ENCODE measurements at regions not wholly inside any gene's neighbourhood (a gene's known extent, or its start where the extent isn't known, plus 50 kb on each side); places are given as distances from the start of the nearest gene placed in this dataset.
"Not testable (repeated sequence)": the region's sequence is repeated elsewhere in the genome, so short reads cannot be mapped to it uniquely, and the experiment has no call there.

DNA sequence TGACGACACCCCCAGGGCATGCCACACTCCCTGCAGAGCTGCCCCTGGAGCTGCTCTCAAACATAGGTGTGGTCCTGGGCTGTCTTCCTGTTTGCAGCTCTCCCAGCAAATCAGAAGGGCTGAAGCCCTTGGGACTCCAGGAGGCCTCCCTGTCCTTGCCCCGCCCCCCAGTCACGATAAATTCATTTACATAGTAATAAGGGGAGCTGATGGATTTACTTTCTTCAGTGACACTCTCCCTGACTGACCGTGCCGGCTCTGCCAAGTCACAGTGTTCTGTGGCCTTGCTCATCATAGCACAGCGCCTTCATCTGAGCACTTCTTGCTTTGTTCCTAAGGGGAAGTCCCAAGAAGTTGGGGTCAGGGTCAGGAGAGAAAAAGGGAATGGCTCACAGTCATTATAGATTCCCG is 121.4 kb downstream of the ENC1 start:
- H3K27ac ChIP-seq: no peak overlapping the region
- no peak for ATAC-seq
- WGBS, 4 donors: 60 to 78% (median 74%) methylated on average over 7 of the region's 7 CpGs

DNA sequence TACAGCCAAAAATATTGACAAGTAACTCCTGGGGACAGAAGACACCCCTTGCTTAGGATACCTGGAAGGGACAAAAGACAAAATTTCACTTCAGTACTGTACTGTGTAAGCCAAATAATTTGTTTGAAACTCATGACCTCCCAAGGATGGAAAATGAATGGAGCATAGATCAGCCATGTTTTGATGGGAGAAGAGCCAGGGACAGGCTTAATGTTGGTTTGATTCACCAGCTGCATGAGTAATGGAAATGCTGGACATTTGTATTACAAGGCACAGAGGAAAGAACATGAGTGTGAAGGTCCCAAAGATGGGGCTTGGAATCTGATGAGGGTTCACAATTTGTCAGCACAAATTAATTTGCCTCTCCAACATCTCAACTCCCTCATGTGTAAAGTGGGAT is 122.8 kb downstream of the ENC1 start:
- peaks cover 0 to 11% (median 0%) of the 10 kb centered on the region in 12 donors for H3K4me1 ChIP-seq
- peak; percentile 60 to 83 (median 70) for ATAC-seq
- intact Hi-C loops (cut with DNase I): no loop called here
- no peak overlapping the region for H3K4me3 ChIP-seq
- peak in 1 of 5 donors; percentile 18 for DNase-seq
- H3K27me3 ChIP-seq: no peaks in the 10 kb centered on the region
- TF ChIP-seq POLR2A (IDR thresholded peaks at IDR 0.05): no peak
- TF ChIP-seq, protein P1, sequence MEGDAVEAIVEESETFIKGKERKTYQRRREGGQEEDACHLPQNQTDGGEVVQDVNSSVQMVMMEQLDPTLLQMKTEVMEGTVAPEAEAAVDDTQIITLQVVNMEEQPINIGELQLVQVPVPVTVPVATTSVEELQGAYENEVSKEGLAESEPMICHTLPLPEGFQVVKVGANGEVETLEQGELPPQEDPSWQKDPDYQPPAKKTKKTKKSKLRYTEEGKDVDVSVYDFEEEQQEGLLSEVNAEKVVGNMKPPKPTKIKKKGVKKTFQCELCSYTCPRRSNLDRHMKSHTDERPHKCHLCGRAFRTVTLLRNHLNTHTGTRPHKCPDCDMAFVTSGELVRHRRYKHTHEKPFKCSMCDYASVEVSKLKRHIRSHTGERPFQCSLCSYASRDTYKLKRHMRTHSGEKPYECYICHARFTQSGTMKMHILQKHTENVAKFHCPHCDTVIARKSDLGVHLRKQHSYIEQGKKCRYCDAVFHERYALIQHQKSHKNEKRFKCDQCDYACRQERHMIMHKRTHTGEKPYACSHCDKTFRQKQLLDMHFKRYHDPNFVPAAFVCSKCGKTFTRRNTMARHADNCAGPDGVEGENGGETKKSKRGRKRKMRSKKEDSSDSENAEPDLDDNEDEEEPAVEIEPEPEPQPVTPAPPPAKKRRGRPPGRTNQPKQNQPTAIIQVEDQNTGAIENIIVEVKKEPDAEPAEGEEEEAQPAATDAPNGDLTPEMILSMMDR (IDR thresholded peaks at IDR 0.05): no peak
- H3K27ac ChIP-seq: peak overlapping the region in 2 of 12 donors; percentile 17 to 40
- H3K9me3 ChIP-seq: no peaks in the 10 kb centered on the region
- no peaks in the 10 kb centered on the region for H3K36me3 ChIP-seq

More for the DNA sequence above, 121.4 kb downstream of the ENC1 start:
- intact Hi-C loops (cut with DNase I): no loop called here
- Histone ChIP-seq H3K4me1 (peaks cover 0 to 11% (median 0%) of the 10 kb centered on the region in 12 donors), H3K4me3 (no peak overlapping the region), H3K27me3 (no peaks in the 10 kb centered on the region), H3K36me3 (no peaks in the 10 kb centered on the region), H3K9me3 (peaks cover 0 to 10% (median 0%) of the 10 kb centered on the region in 12 donors)
- no peak for DNase-seq
- TF ChIP-seq, protein P1 (IDR thresholded peaks at IDR 0.05): no peak
- no peak for TF ChIP-seq POLR2A (IDR thresholded peaks at IDR 0.05)

DNA sequence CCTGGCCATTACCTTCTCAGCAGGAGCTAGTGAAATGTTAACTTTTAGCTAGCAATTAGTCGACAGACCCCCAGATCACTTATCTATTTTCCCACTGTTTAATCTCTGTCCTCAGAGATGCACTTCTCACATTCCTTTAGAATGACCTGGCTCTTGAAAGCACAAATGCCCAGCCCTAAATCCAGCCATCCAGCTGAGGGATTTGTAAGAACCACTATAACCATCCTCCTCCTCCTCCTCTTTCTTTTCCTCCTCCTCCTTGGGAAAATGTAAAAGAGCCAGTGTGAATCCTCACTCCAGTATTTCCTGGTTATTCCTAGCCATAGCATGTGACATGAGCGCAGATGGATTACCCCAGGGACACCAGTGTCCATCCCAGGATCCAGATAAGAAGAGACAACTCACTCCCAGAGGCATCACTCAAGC is 124.3 kb downstream of the ENC1 start:
- TF ChIP-seq, protein P1 (IDR thresholded peaks at IDR 0.05): no peak
- TF ChIP-seq POLR2A (IDR thresholded peaks at IDR 0.05): no peak
- DNase-seq (peak in 4 of 5 donors; percentile 30 to 43 (median 34)), ATAC-seq (peak in 2 of 4 donors; percentile 59 to 65)
- Histone ChIP-seq H3K4me1 (peaks cover 0 to 11% (median 0%) of the 10 kb centered on the region in 12 donors), H3K36me3 (no peaks in the 10 kb centered on the region), H3K27me3 (no peaks in the 10 kb centered on the region), H3K9me3 (no peaks in the 10 kb centered on the region), H3K27ac (no peak overlapping the region), H3K4me3 (no peak overlapping the region)
- WGBS, 4 donors: 60 to 68% (median 64%) methylated on average over 2 of the region's 2 CpGs
- intact Hi-C loops (cut with DNase I): no loop called here

GRCh38 chr5:74514888-74515551 is 125.5 kb downstream of the ENC1 start:
- DNase-seq: no peak
- H3K27me3 ChIP-seq: no peaks in the 10 kb centered on the region
- H3K4me3 ChIP-seq: no peak overlapping the region
- TF ChIP-seq, protein P1 (IDR thresholded peaks at IDR 0.05): no peak
- TF ChIP-seq POLR2A (IDR thresholded peaks at IDR 0.05): no peak
- H3K27ac ChIP-seq: no peak overlapping the region
- H3K4me1 ChIP-seq: peaks cover 0 to 11% (median 0%) of the 10 kb centered on the region in 12 donors
- 63 to 96% (median 85%) methylated on average over 4 of the region's 4 CpGs for WGBS, 4 donors
- H3K9me3 ChIP-seq: no peaks in the 10 kb centered on the region
- intact Hi-C loops (cut with DNase I): no loop called here
- no peaks in the 10 kb centered on the region for H3K36me3 ChIP-seq
- no peak for ATAC-seq

GRCh38 chr5:74511770-74512169 is 128.8 kb downstream of the ENC1 start:
- intact Hi-C loops (cut with DNase I): loop anchor here in 1 of 10 donors (1.0 kb wide), 1 partner anchor 8 kb away; no protein-coding TSS in a partner anchor
- not testable (repeated sequence) for H3K9me3 ChIP-seq, H3K4me1 ChIP-seq, DNase-seq, H3K36me3 ChIP-seq, H3K27ac ChIP-seq, H3K27me3 ChIP-seq, H3K4me3 ChIP-seq, ATAC-seq
- 97 to 99% (median 98%) methylated on average over 2 of the region's 2 CpGs for WGBS, 4 donors
